GM20000 (cell line): ENCODE measurements at regions not wholly inside any gene's neighbourhood (a gene's known extent, or its start where the extent isn't known, plus 50 kb on each side); places are given as distances from the start of the nearest gene placed in this dataset.

Experiments
- DNase-seq: peaks from one replicate; pipeline ENCODE4 v3.0.0; 2012; ENCODE audit warnings: low spot score
- TF ChIP-seq, protein P1 (sequence below): IDR thresholded peaks from 2 replicates; pipeline ENCODE4 v1.5.1; 2012; ENCODE audit warnings: mild to moderate bottlenecking, control low read depth; ENCODE audit errors: extremely low read depth, missing control alignments

DNA sequence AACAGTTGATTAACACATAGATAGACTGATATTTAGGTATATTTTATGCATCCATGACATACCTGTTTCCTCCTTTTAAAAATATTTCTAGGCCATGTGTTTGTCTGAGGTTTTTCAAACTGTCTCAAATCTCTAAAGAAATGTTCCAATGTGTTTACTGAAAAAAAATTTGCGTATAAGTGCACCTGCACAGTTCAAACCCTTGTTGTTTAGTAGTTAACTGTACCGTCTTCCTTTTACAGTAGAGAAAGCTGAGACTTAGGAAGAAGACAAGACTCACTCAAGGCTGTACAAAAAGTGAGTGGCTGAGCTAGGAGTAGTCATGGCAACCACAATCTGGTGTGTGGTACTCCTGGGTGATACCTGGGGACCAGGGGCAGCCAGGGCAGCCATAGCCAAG lies 934.6 kb downstream of the VRK1 start:
- TF ChIP-seq, protein P1, sequence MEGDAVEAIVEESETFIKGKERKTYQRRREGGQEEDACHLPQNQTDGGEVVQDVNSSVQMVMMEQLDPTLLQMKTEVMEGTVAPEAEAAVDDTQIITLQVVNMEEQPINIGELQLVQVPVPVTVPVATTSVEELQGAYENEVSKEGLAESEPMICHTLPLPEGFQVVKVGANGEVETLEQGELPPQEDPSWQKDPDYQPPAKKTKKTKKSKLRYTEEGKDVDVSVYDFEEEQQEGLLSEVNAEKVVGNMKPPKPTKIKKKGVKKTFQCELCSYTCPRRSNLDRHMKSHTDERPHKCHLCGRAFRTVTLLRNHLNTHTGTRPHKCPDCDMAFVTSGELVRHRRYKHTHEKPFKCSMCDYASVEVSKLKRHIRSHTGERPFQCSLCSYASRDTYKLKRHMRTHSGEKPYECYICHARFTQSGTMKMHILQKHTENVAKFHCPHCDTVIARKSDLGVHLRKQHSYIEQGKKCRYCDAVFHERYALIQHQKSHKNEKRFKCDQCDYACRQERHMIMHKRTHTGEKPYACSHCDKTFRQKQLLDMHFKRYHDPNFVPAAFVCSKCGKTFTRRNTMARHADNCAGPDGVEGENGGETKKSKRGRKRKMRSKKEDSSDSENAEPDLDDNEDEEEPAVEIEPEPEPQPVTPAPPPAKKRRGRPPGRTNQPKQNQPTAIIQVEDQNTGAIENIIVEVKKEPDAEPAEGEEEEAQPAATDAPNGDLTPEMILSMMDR = no peak
- DNase-seq = no peak

DNA sequence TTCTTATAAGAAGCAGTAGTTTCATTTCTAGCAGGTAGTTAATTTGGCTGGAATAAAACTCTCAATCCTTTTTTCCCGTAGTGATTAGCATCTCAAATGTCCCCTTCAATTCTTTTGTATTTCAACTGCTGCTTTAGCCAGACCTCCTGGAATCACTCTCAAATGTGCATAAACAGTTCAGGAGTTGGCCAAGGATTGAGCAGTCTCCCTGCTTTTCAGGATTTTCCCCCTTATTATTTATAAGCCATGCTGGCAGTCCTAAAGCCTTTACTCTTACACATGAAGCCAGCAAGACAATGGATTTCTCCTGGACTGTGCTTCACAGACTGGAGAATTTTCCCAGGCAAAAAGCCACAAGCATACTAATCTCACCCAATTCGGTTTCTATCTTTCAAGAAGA lies 950.1 kb downstream of the VRK1 start:
- TF ChIP-seq, protein P1 = no peak
- no peak for DNase-seq

DNA sequence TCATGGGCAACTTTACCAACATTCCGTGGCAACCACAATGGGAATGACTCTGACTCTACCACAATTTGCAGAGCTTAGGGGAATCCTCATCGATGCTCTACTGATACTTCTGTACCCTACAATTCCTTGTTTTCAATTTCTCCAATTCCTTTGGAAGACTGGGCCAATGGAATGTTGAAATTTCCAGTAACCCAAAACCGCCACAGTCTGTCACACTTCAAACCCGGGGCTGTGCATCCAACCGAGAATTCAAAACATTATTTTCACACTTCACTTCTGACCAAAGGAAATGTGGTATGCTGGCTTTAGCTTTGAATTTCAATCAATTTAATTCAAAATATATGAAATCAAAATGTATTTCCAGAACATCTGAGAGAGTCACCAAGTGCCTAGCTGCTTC lies 951.4 kb downstream of the VRK1 start:
- TF ChIP-seq, protein P1 = no peak
- DNase-seq = no peak

DNA sequence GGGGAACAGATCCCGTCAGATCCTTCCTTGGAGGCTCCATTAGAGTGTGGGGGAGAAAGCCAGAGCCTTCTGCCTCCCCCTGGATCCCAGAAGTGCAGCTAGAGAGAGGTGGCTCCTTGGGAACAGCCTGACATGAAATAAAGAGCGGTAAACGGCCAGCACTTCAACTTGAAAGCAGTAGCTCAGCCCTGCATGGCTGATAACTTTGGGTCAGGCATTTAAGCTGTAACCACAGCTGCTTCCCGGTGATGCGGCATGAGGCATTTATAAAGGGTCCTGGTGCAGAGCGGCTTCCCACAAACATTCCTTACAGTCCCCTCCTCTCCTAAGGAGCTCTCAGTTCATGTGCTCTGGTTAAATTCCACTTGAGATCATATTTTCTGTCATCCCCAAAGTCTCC lies 960.3 kb downstream of the VRK1 start:
- TF ChIP-seq, protein P1 = no peak
- DNase-seq = no peak

DNA sequence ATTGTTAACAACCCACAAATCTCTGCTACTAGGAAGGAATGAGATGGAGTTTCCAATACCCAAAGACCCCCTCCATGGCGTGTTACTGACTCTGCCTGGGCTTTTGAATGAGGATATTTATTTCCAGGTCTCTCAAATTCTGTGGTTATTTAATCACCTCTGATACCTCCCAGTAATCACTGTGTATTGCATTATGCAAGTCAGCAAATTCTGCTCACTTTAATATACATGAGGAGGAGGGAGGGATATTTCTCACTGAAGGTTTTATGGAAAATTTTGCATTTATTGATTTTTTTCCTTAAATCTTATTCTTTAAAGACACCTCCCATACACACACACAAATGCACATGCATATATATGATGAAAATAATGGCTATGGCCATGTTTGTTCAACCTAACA lies 962.9 kb downstream of the VRK1 start:
- TF ChIP-seq, protein P1 = no peak
- no peak for DNase-seq

DNA sequence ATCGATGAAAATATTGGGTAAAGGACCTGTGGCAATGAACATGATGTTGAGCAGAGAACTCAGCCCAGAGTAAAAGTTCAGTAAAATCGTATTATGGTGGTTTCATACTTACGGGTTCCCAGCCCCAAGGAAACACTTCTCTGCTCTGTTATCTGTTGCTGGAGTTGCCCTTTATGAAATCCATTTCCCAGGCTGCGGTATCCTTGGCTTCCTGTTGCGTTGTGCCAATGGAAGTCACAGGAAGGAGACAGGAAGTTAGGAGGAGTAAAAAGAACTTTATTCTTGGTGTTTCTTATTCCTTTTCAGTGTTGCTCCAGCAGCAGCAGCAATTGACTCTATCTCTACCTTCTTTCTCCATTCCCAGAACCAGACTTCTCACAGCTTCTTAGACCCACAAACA lies 965.2 kb downstream of the VRK1 start:
- no peak for DNase-seq
- TF ChIP-seq, protein P1 = no peak

DNA sequence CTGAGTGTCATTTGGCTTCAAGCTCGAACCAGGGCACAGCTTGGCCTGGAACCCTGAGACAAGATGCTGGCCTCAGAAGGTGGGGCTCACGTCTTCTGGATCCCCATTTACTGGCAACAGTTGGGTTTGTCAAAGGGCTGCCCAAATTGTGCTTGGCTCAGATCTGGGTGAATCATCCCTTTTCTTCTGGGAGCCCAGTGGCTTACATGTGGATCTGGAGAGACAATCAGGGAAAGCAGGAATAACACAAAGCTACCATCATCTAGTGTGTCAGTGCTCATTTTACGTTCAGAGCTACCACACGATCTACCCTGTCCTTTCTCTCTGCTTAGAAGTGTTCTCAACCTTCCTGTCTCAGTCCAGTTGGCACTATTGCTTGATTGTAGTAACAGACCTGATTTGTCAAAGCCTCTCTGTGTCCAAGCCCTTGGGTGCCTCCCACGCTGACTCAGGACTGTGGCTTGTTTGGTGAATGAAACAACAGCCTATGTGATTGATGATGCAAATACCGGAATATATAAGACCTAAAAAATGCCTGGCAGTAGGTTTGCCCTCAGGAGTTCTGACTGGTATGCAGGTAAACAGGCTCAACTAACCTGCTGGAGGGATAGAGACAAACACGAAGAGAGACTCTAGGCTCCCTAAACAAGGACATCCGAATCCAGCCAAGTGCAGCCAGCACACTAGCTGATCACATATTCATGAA lies 974.3 kb downstream of the VRK1 start:
- TF ChIP-seq, protein P1 = no peak
- DNase-seq = no peak
